GM23338 (cell line): ENCODE measurements at regions not wholly inside any gene's neighbourhood (a gene's known extent, or its start where the extent isn't known, plus 50 kb on each side); places are given as distances from the start of the nearest gene placed in this dataset.
A peak's percentile ranks its signal among the peaks of the same experiment; 100 is the strongest.

Source experiments
- ATAC-seq: fragments of 200-7000 bp; cut with Tn5 transposase; 3 replicates; pipeline ENCODE4 v1.9.1; 2020
- DNase-seq: peaks from one replicate; pipeline ENCODE4 v3.0.0-alpha.2; 2015; ENCODE audit warnings: low spot score
- H2AFZ ChIP-seq: fragments of 200-600 bp; sonication (generic); 2 replicates; pipeline ENCODE4 v1.8.0; 2016; ENCODE audit warnings: antibody characterized with exemption, mild to moderate bottlenecking, moderate library complexity
- H3F3A ChIP-seq: fragments of 200-600 bp; sonication (generic); replicated peaks from 2 replicates; pipeline ENCODE4 v1.8.0; 2017; ENCODE audit warnings: antibody characterized with exemption, mixed run types, low read depth
- H3K27ac ChIP-seq: fragments of 200-600 bp; sonication (generic); 2 replicates; pipeline ENCODE4 v1.6.1; 2016; ENCODE audit warnings: low read depth
- H3K27me3 ChIP-seq: fragments of 200-600 bp; sonication (generic); 2 replicates; pipeline ENCODE4 v1.8.0; 2016; ENCODE audit warnings: mild to moderate bottlenecking, mixed run types, moderate library complexity; ENCODE audit not compliant: insufficient read depth
- H3K36me3 ChIP-seq: fragments of 200-600 bp; sonication (generic); 2 replicates; pipeline ENCODE4 v1.8.0; 2016; ENCODE audit warnings: mild to moderate bottlenecking; ENCODE audit not compliant: insufficient read depth
- H3K4me1 ChIP-seq: fragments of 200-600 bp; sonication (generic); 2 replicates; pipeline ENCODE4 v1.8.0; 2016; ENCODE audit warnings: mild to moderate bottlenecking, moderate library complexity; ENCODE audit not compliant: insufficient read depth
- H3K4me2 ChIP-seq: fragments of 200-600 bp; sonication (generic); 2 replicates; pipeline ENCODE4 v1.7.1; 2017; ENCODE audit warnings: mixed run types
- H3K4me3 ChIP-seq: fragments of 200-600 bp; sonication (generic); 2 replicates; pipeline ENCODE4 v1.6.1; 2016; ENCODE audit warnings: mixed run types
- H3K79me2 ChIP-seq: fragments of 200-600 bp; sonication (generic); replicated peaks from 2 replicates; pipeline ENCODE4 v1.8.0; 2017; ENCODE audit warnings: mild to moderate bottlenecking; ENCODE audit not compliant: insufficient read depth
- H3K9me2 ChIP-seq: fragments of 200-600 bp; sonication (generic); 2 replicates; pipeline ENCODE4 v1.8.0; 2017; ENCODE audit not compliant: insufficient read depth
- H4K20me1 ChIP-seq: fragments of 200-600 bp; sonication (generic); replicated peaks from 2 replicates; pipeline ENCODE4 v1.8.0; 2017; ENCODE audit warnings: mild to moderate bottlenecking; ENCODE audit not compliant: insufficient read depth
- H3K27ac Mint-ChIP-seq: 2 replicates; pipeline ENCODE4 v1.8.0; 2020; ENCODE audit warnings: inconsistent platforms, mild to moderate bottlenecking, moderate library complexity, mixed read lengths
- H3K27me3 Mint-ChIP-seq: 3 replicates; pipeline ENCODE4 v1.8.0; 2022; ENCODE audit warnings: low read depth, mild to moderate bottlenecking, moderate library complexity, mixed read lengths, inconsistent platforms; ENCODE audit not compliant: insufficient read depth, poor library complexity
- H3K36me3 Mint-ChIP-seq: 3 replicates; pipeline ENCODE4 v1.8.0; 2021; ENCODE audit warnings: low read depth, mild to moderate bottlenecking, inconsistent platforms, moderate library complexity, mixed read lengths
- H3K4me1 Mint-ChIP-seq: 3 replicates; pipeline ENCODE4 v1.8.0; 2020; ENCODE audit warnings: mild to moderate bottlenecking, inconsistent platforms, mixed read lengths
- H3K4me3 Mint-ChIP-seq: 3 replicates; pipeline ENCODE4 v1.8.0; 2021; ENCODE audit warnings: moderate library complexity, mild to moderate bottlenecking, inconsistent platforms, mixed read lengths
- H3K9me3 Mint-ChIP-seq: 3 replicates; pipeline ENCODE4 v1.8.0; 2020; ENCODE audit warnings: moderate library complexity, mild to moderate bottlenecking, inconsistent platforms, mixed read lengths
- CTCF ChIP-seq, 2 experiments: fragments of 200-600 bp in 1 of 2; sonication (generic) in 1 of 2; conservative IDR thresholded peaks; 2 replicates each; pipeline versions ENCODE4 v1.5.1 to v1.6.1; 2016 to 2017; ENCODE audit warnings: antibody characterized with exemption in 2 of 2, low read depth in 2 of 2, mild to moderate bottlenecking in 2 of 2, moderate library complexity in 1 of 2
- EZH2 ChIP-seq: fragments of 200-600 bp; sonication (generic); IDR thresholded peaks from one replicate; pipeline ENCODE4 v1.8.0; 2017; ENCODE audit warnings: antibody characterized with exemption, mild to moderate bottlenecking, low read depth; ENCODE audit not compliant: unreplicated experiment
- EZH2phosphoT487 ChIP-seq: fragments of 200-600 bp; sonication (generic); IDR thresholded peaks from one replicate; pipeline ENCODE4 v1.8.1; 2018; ENCODE audit warnings: antibody characterized with exemption; ENCODE audit not compliant: unreplicated experiment
- JUNB ChIP-seq: IDR thresholded peaks from one replicate; pipeline ENCODE4 v1.6.1; 2016; ENCODE audit warnings: antibody characterized with exemption; ENCODE audit not compliant: unreplicated experiment
- NANOG ChIP-seq: IDR thresholded peaks from 2 replicates; pipeline ENCODE4 v1.6.1; 2016; ENCODE audit warnings: antibody characterized with exemption, borderline replicate concordance
- POLR2AphosphoS5 ChIP-seq: IDR thresholded peaks from 2 replicates; pipeline ENCODE4 v1.6.1; 2016; ENCODE audit warnings: antibody characterized with exemption, low read depth
- REST ChIP-seq: IDR thresholded peaks from one replicate; pipeline ENCODE4 v1.6.1; 2018; ENCODE audit warnings: antibody characterized with exemption; ENCODE audit not compliant: unreplicated experiment
- ZNF114 ChIP-seq: fragments of 250-450 bp; sonication (Bioruptor Pico); IDR thresholded peaks from 2 replicates; pipeline ENCODE4 v1.5.0; 2020; ENCODE audit warnings: mild to moderate bottlenecking, moderate library complexity
- TF ChIP-seq, protein P1 (sequence below): IDR thresholded peaks from 2 replicates; pipeline ENCODE4 v1.6.1; 2016; ENCODE audit warnings: antibody characterized with exemption

DNA sequence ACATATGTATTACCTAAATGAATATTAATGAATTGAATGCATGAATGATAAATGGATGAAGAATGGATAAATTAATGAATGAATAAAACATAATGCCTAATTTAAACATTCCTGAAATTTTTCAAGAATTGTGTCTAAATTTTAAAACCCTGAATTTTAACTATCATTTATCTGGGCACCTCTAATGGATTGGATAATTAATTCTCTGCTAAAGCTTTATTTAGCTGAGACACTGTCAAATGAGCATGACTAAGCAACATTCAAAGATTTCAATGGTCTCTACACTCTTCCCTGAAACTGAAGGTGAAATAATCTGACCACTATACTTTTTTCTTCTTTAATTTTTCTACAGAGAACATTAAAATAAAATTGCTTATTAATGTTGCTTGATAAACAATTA lies 1197.7 kb downstream of the C4orf33 start (continued):
- TF ChIP-seq, protein P1, sequence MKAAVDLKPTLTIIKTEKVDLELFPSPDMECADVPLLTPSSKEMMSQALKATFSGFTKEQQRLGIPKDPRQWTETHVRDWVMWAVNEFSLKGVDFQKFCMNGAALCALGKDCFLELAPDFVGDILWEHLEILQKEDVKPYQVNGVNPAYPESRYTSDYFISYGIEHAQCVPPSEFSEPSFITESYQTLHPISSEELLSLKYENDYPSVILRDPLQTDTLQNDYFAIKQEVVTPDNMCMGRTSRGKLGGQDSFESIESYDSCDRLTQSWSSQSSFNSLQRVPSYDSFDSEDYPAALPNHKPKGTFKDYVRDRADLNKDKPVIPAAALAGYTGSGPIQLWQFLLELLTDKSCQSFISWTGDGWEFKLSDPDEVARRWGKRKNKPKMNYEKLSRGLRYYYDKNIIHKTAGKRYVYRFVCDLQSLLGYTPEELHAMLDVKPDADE: no peak

DNA sequence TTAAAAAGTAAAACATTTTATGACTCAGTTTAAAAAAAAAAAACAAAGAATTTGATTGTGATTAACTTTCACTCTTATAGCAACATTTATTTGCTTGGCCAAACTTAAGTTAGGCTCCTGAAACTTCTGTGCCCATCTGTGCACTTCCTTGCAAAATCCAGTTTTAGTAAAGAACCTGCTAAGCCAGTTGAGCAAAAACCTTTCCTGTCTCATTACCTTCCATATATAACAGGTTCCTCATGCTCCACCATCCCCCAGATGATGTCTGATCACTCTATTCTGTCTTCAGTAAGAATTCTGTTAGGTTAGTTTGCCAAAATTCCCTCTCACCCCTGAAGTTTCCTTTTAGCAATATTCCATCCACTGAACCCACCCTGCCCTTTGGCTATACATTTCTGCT lies 1200.5 kb downstream of the C4orf33 start:
- H2AFZ ChIP-seq: no peak overlapping the region
- no peak for DNase-seq

GRCh38 chr4:130306566-130306965 lies 1210.6 kb downstream of the C4orf33 start:
- Mint-ChIP-seq H3K27me3 (no peaks in the 10 kb centered on the region), H3K27ac (no peak overlapping the region), H3K9me3 (peaks cover 5% of the 10 kb centered on the region; the same call in 2 of the 3 replicates), H3K4me3 (no peak overlapping the region), H3K36me3 (peaks cover 12% of the 10 kb centered on the region; the same call in 2 of the 3 replicates), H3K4me1 (peaks cover 6% of the 10 kb centered on the region; the same call in 2 of the 3 replicates)
- H3K4me3 ChIP-seq: no peak overlapping the region
- TF ChIP-seq CTCF (conservative IDR thresholded peaks at IDR 0.05; ENCODE audit: low read depth in 2 of 2): peak; percentile 93 to 94
- no peak for TF ChIP-seq NANOG
- no peak for TF ChIP-seq ZNF114 (CRISPR knock-in tag)
- no peak for TF ChIP-seq EZH2
- no peak for TF ChIP-seq EZH2phosphoT487
- no peak overlapping the region for H3K27ac ChIP-seq
- H3K4me1 ChIP-seq: peaks cover 5% of the 10 kb centered on the region
- no peak overlapping the region for H2AFZ ChIP-seq
- no peaks in the 10 kb centered on the region for H4K20me1 ChIP-seq
- no peak overlapping the region for H3K4me2 ChIP-seq
- DNase-seq: peak; percentile 77
- no peaks in the 10 kb centered on the region for H3K9me2 ChIP-seq
- ATAC-seq: peak; percentile 75
- H3K36me3 ChIP-seq: no peaks in the 10 kb centered on the region
- no peaks in the 10 kb centered on the region for H3K27me3 ChIP-seq
- no peaks in the 10 kb centered on the region for H3K79me2 ChIP-seq
- no peaks in the 10 kb centered on the region for H3F3A ChIP-seq

More for the DNA sequence above, 1200.5 kb downstream of the C4orf33 start:
- Histone ChIP-seq H3K4me2 (no peak overlapping the region), H3K9me2 (no peaks in the 10 kb centered on the region), H4K20me1 (no peaks in the 10 kb centered on the region), H3K79me2 (no peaks in the 10 kb centered on the region), H3K36me3 (no peaks in the 10 kb centered on the region), H3F3A (no peaks in the 10 kb centered on the region), H3K27ac (no peak overlapping the region), H3K4me3 (no peak overlapping the region), H3K27me3 (no peaks in the 10 kb centered on the region), H3K4me1 (0 out of 2 replicates have a peak, but pooled peaks cover 3% of the 10 kb centered on the region)
- Mint-ChIP-seq H3K27ac (no peak overlapping the region; the same call in 1 of the 2 replicates), H3K27me3 (no peaks in the 10 kb centered on the region), H3K9me3 (peaks cover 13% of the 10 kb centered on the region; the same call in 1 of the 3 replicates), H3K36me3 (peaks cover 14% of the 10 kb centered on the region; the same call in 2 of the 3 replicates), H3K4me1 (peaks cover 7% of the 10 kb centered on the region), H3K4me3 (no peak overlapping the region)
- no peak for ATAC-seq
- TF ChIP-seq EZH2 (no peak), REST (no peak), EZH2phosphoT487 (no peak), JUNB (no peak), POLR2AphosphoS5 (no peak)
